ENCODE measurements at regions not wholly inside any gene's neighbourhood (a gene's known extent, or its start where the extent isn't known, plus 50 kb on each side); places are given as distances from the start of the nearest gene placed in this dataset.

GRCh38 chrX:45437186-45437585, 236.5 kb upstream of the DIPK2B start:
- no peaks in the 10 kb centered on the region for H4K20me1 ChIP-seq (ENCODE audit: insufficient read depth, low read length)
- ChIA-PET CTCF (ENCODE audit: low intra/inter-chr PET ratio, low total read pairs) (no interaction called here), POLR2A (no interaction called here)
- intact Hi-C loops (cut with micrococcal nuclease; ENCODE audit: unreplicated experiment): no loop called here
- no peak overlapping the region for H3K4me2 ChIP-seq (ENCODE audit: low read depth, low read length)
- TF ChIP-seq HCFC1 (IDR thresholded peaks at IDR 0.05; ENCODE audit: low read depth, low read length) (no peak), ZNF883 (CRISPR knock-in tag; IDR thresholded peaks at IDR 0.05; ENCODE audit: not compliant biosample characterization) (no peak), ZNF326 (CRISPR knock-in tag; IDR thresholded peaks at IDR 0.05; ENCODE audit: borderline replicate concordance) (no peak), KLF11 (CRISPR knock-in tag; IDR thresholded peaks at IDR 0.05) (no peak), GPN1 (CRISPR knock-in tag; IDR thresholded peaks at IDR 0.05; ENCODE audit: borderline replicate concordance) (no peak), PHF8 (CRISPR knock-in tag; IDR thresholded peaks at IDR 0.05) (no peak), ZNF784 (CRISPR knock-in tag; IDR thresholded peaks at IDR 0.05; ENCODE audit: borderline replicate concordance) (no peak), MAFG (CRISPR knock-in tag; IDR thresholded peaks at IDR 0.05) (no peak), SRSF9 (IDR thresholded peaks at IDR 0.05; ENCODE audit: borderline replicate concordance, insufficient read depth, low read depth, low read length, poor library complexity, severe bottlenecking) (no peak), TFDP1 (CRISPR knock-in tag; IDR thresholded peaks at IDR 0.05; ENCODE audit: borderline replicate concordance) (no peak), TOPORS (CRISPR knock-in tag; IDR thresholded peaks at IDR 0.05) (no peak), HIVEP1 (CRISPR knock-in tag; IDR thresholded peaks at IDR 0.05) (no peak)
- no peaks in the 10 kb centered on the region for H3K27me3 ChIP-seq (ENCODE audit: control insufficient read depth in 1 of 2, insufficient read depth in 2 of 2, low read length in 2 of 2)
- no peak overlapping the region for H3K27ac ChIP-seq (ENCODE audit: extremely low read length, insufficient read depth, low read length)
- no peak for DNase-seq (ENCODE audit: low spot score)
- H3K9ac ChIP-seq (ENCODE audit: insufficient read depth, low read depth, low read length): no peak overlapping the region
- in situ Hi-C loops (cut with HindIII; ENCODE audit: extremely low pct_ligation_motif_present, low pct_unique_long_range_greater_than_20kb): no loop called here
- H3K4me1 ChIP-seq (ENCODE audit: insufficient read depth, low read length): no peaks in the 10 kb centered on the region
- no peak for FAIRE-seq
- no peak overlapping the region for H3K4me3 ChIP-seq (replicated peaks in 1 of 3; ENCODE audit: insufficient read depth in 1 of 3, low read depth in 2 of 3, low read length in 3 of 3)
- H3K36me3 ChIP-seq (replicated peaks in 1 of 2; ENCODE audit: control insufficient read depth in 1 of 2, insufficient read depth in 2 of 2, low read length in 2 of 2): no peaks in the 10 kb centered on the region
- WGBS (ENCODE audit: low lambda C conversion rate): 2% methylated on average over 2 of the region's 2 CpGs
- H3K79me2 ChIP-seq (ENCODE audit: insufficient read depth, low read length): no peaks in the 10 kb centered on the region
- H3K9me3 ChIP-seq (ENCODE audit: low read length): no peaks in the 10 kb centered on the region
- H2AFZ ChIP-seq (ENCODE audit: low read length): no peak overlapping the region
- no TSS peak for BruUV-seq (replicated peaks)
- ATAC-seq: no peak
